SK-N-SH (cell line): ENCODE measurements at regions not wholly inside any gene's neighbourhood (a gene's known extent, or its start where the extent isn't known, plus 50 kb on each side); places are given as distances from the start of the nearest gene placed in this dataset.

ENCODE experiments used
- CTCF ChIA-PET: fragments of 300-600, 350-600 bp; formaldehyde crosslinking; extraction: SDS; loops from one replicate; lab custom pipeline; 2021; lab: Yijun Ruan, JAX
- POLR2A ChIA-PET: fragments of 350-600 bp; sonication (Branson Sonifier 250); formaldehyde crosslinking; extraction: SDS; loops from one replicate; lab custom pipeline; 2020; ENCODE audit warnings: antibody characterized with exemption, inconsistent platforms; lab: Yijun Ruan, JAX
- DNase-seq: peaks from one replicate; pipeline ENCODE4 v3.0.0; 2012
- H2AFZ ChIP-seq: fragments of 200-600 bp; sonication (generic); 2 replicates; pipeline ENCODE4 v1.8.1; 2016; ENCODE audit warnings: antibody characterized with exemption, mild to moderate bottlenecking, low read depth
- H3F3A ChIP-seq: fragments of 200-600 bp; sonication (generic); replicated peaks from 2 replicates; pipeline ENCODE3; 2016; ENCODE audit warnings: antibody characterized with exemption, mild to moderate bottlenecking; ENCODE audit not compliant: insufficient read depth
- H3K27ac ChIP-seq, 2 experiments: fragments of 200-500 bp in 1 of 2; fragments of 200-600 bp in 1 of 2; sonication (Bioruptor generic) in 1 of 2; sonication (generic), shearing (Covaris generic) in 1 of 2; 2 replicates each; pipeline versions ENCODE4 v1.5.1 to v1.6.1; 2014 to 2016; ENCODE audit warnings: low read depth in 2 of 2, inconsistent platforms in 1 of 2, low read length in 1 of 2, mild to moderate bottlenecking in 1 of 2, mixed read lengths in 1 of 2
- H3K27me3 ChIP-seq: fragments of 200-600 bp; sonication (generic), shearing (Covaris generic); 2 replicates; pipeline ENCODE4 v1.6.1; 2016; ENCODE audit warnings: mixed run types; ENCODE audit not compliant: insufficient read depth
- H3K36me3 ChIP-seq, 2 experiments: fragments of 200-500 bp in 1 of 2; fragments of 200-600 bp in 1 of 2; sonication (Bioruptor generic) in 1 of 2; sonication (generic) in 1 of 2; replicated peaks in 1 of 2; 2 replicates each; pipeline versions ENCODE3 to v1.5.1; 2014 to 2016; ENCODE audit warnings: low read length in 1 of 2, mild to moderate bottlenecking in 1 of 2; ENCODE audit not compliant: insufficient read depth in 2 of 2, control insufficient read depth in 1 of 2
- H3K4me1 ChIP-seq, 2 experiments: fragments of 200-500 bp in 1 of 2; fragments of 200-600 bp in 1 of 2; sonication (Bioruptor generic) in 1 of 2; sonication (generic), shearing (Covaris generic) in 1 of 2; 2 replicates each; pipeline versions ENCODE4 v1.5.1 to v1.6.1; 2014 to 2016; ENCODE audit warnings: low read depth in 1 of 2, low read length in 1 of 2, mixed run types in 1 of 2; ENCODE audit not compliant: insufficient read depth in 2 of 2, control insufficient read depth in 1 of 2
- H3K4me2 ChIP-seq: fragments of 200-600 bp; sonication (generic), shearing (Covaris generic); 2 replicates; pipeline ENCODE4 v1.6.1; 2017; ENCODE audit warnings: mixed run types
- H3K4me3 ChIP-seq, 2 experiments: fragments of 200-500 bp in 1 of 2; fragments of 200-600 bp in 1 of 2; sonication (Bioruptor generic) in 1 of 2; sonication (generic), shearing (Covaris generic) in 1 of 2; 2 replicates each; pipeline versions ENCODE4 v1.5.1 to v1.8.1; 2014 to 2016; ENCODE audit warnings: low read depth in 2 of 2, inconsistent platforms in 1 of 2, low read length in 1 of 2, mild to moderate bottlenecking in 1 of 2, mixed read lengths in 1 of 2, moderate library complexity in 1 of 2
- H3K79me2 ChIP-seq: fragments of 200-600 bp; sonication (generic); 2 replicates; pipeline ENCODE4 v1.8.1; 2017; ENCODE audit warnings: mild to moderate bottlenecking; ENCODE audit not compliant: insufficient read depth
- H3K9ac ChIP-seq: fragments of 200-600 bp; sonication (generic); 2 replicates; pipeline ENCODE4 v1.6.1; 2017; ENCODE audit warnings: mixed run types
- H3K9me2 ChIP-seq: fragments of 200-600 bp; sonication (generic); 2 replicates; pipeline ENCODE4 v1.6.1; 2017; ENCODE audit warnings: mixed run types
- H3K9me3 ChIP-seq: fragments of 200-600 bp; sonication (generic); 2 replicates; pipeline ENCODE4 v1.6.1; 2017; ENCODE audit warnings: mixed run types, mild to moderate bottlenecking, moderate library complexity
- H4K20me1 ChIP-seq: fragments of 200-600 bp; sonication (generic); 2 replicates; pipeline ENCODE4 v1.6.1; 2017; ENCODE audit warnings: mild to moderate bottlenecking, mixed run types; ENCODE audit not compliant: insufficient read depth
- CHD2 ChIP-seq: fragments of 150-350 bp; IDR thresholded peaks from 2 replicates; pipeline ENCODE4 v1.6.1; 2018; ENCODE audit warnings: low read length; ENCODE audit not compliant: partially characterized antibody
- EP300 ChIP-seq, 2 experiments: IDR thresholded peaks; 2 replicates each; pipeline versions ENCODE4 v1.4.0 to v1.6.1; 2012; ENCODE audit warnings: borderline replicate concordance in 1 of 2, low read depth in 1 of 2, low read length in 1 of 2
- EZH2phosphoT487 ChIP-seq: fragments of 200-600 bp; sonication (generic); IDR thresholded peaks from 2 replicates; pipeline ENCODE4 v1.6.1; 2017; ENCODE audit warnings: low read depth, mixed run types, mild to moderate bottlenecking, antibody characterized with exemption, moderate library complexity, borderline replicate concordance
- IRF3 ChIP-seq: fragments of 150-350 bp; IDR thresholded peaks from 2 replicates; pipeline ENCODE4 v1.6.1; 2016; ENCODE audit warnings: mild to moderate bottlenecking, low read depth, low read length
- MXI1 ChIP-seq: IDR thresholded peaks from 2 replicates; pipeline ENCODE4 v1.6.1; 2012; ENCODE audit warnings: mild to moderate bottlenecking, low read depth, low read length, improper control_type of control experiment
- PBX3 ChIP-seq: IDR thresholded peaks from 2 replicates; pipeline ENCODE4; 2012
- RAD21 ChIP-seq: IDR thresholded peaks from 2 replicates; pipeline ENCODE4 v1.6.1; 2012; ENCODE audit warnings: mild to moderate bottlenecking, low read length
- RXRA ChIP-seq: IDR thresholded peaks from 2 replicates; pipeline ENCODE4 v1.4.0; 2012; ENCODE audit warnings: low read depth, mild to moderate bottlenecking, borderline replicate concordance
- SMC3 ChIP-seq: IDR thresholded peaks from 2 replicates; pipeline ENCODE4 v1.6.1; 2012; ENCODE audit warnings: low read depth, low read length, improper control_type of control experiment
- TCF12 ChIP-seq: IDR thresholded peaks from 2 replicates; pipeline ENCODE4 v1.4.0; 2012
- TEAD4 ChIP-seq: IDR thresholded peaks from 2 replicates; pipeline ENCODE4 v1.4.0; 2012; ENCODE audit warnings: mild to moderate bottlenecking, borderline replicate concordance; ENCODE audit not compliant: insufficient read depth
- USF1 ChIP-seq: IDR thresholded peaks from 2 replicates; pipeline ENCODE4 v1.4.0; 2012; ENCODE audit warnings: low read depth, borderline replicate concordance
- USF2 ChIP-seq: fragments of 150-350 bp; IDR thresholded peaks from 2 replicates; pipeline ENCODE4 v1.6.1; 2017; ENCODE audit warnings: antibody characterized with exemption, low read length, low read depth, borderline replicate concordance
- ZBTB33 ChIP-seq: IDR thresholded peaks from 2 replicates; pipeline ENCODE4 v1.4.0; 2012; ENCODE audit warnings: low read depth, borderline replicate concordance
- WGBS: methylation state at CpG from one replicate; pipeline ENCODE4 v1.1.6; 2017; ENCODE audit warnings: low lambda C conversion rate; 5-methylcytosine and 5-hydroxymethylcytosine counted together

- DNase-seq = no peak
- Histone ChIP-seq H3K79me2 (no peaks in the 10 kb centered on the region), H4K20me1 (no peaks in the 10 kb centered on the region), H3F3A (no peaks in the 10 kb centered on the region), H3K27ac (no peak overlapping the region), H3K4me3 (no peak overlapping the region)
- CTCF ChIA-PET = no interaction called here
- TF ChIP-seq IRF3 (no peak), USF1 (no peak), MXI1 (no peak), USF2 (no peak), CHD2 (no peak), TEAD4 (no peak), TCF12 (no peak), EP300 (IDR thresholded peaks at IDR 0.05; ENCODE audit: borderline replicate concordance in 1 of 2, low read depth in 1 of 2, low read length in 1 of 2) (no peak), SMC3 (no peak)
- TF ChIP-seq, all 33 proteins: peak for 0
- no peak overlapping the region for H3K4me2 ChIP-seq
- POLR2A ChIA-PET = no interaction called here
- no peaks in the 10 kb centered on the region for H3K9me3 ChIP-seq
- H2AFZ ChIP-seq = no peak overlapping the region
- H3K4me1 ChIP-seq = peaks cover 0 to 3% of the 10 kb centered on the region in 2 experiments; a peak in 1 of 4 replicates
- no peaks in the 10 kb centered on the region for H3K36me3 ChIP-seq
- no peaks in the 10 kb centered on the region for H3K9me2 ChIP-seq
- H3K27me3 ChIP-seq = peaks cover 6% of the 10 kb centered on the region; the same call in 1 of the 2 replicates
- no peak overlapping the region for H3K9ac ChIP-seq
Observed at GRCh38 chr2:204049635-204050034, 113.1 kb downstream of the ICOS start.

- H3K27me3 ChIP-seq = peaks cover 6% of the 10 kb centered on the region; the same call in 1 of the 2 replicates
- ChIA-PET CTCF (interaction anchor here (0.6 to 2.2 kb wide), 5 partner anchors 9 to 993 kb away, joined by 3 to 11 read pairs (median 3); no protein-coding TSS in a partner anchor), POLR2A (no interaction called here)
- H4K20me1 ChIP-seq = no peaks in the 10 kb centered on the region
- DNase-seq = no peak
- H3K9me3 ChIP-seq = no peaks in the 10 kb centered on the region
- no peaks in the 10 kb centered on the region for H3K9me2 ChIP-seq
- H3K79me2 ChIP-seq = no peaks in the 10 kb centered on the region
- H3K9ac ChIP-seq = no peak overlapping the region
- WGBS = 18% methylated on average over 5 of the region's 5 CpGs
- H3K36me3 ChIP-seq = no peaks in the 10 kb centered on the region
- no peak overlapping the region for H2AFZ ChIP-seq
- no peak overlapping the region for H3K4me2 ChIP-seq
- TF ChIP-seq PBX3 (no peak), EZH2phosphoT487 (no peak), RAD21 (no peak), ZBTB33 (no peak), USF2 (no peak), RXRA (no peak)
- H3K4me1 ChIP-seq = peaks cover 0 to 3% of the 10 kb centered on the region in 2 experiments; a peak in 1 of 4 replicates
- H3K27ac ChIP-seq = no peak overlapping the region
- H3K4me3 ChIP-seq = no peak overlapping the region
- H3F3A ChIP-seq = no peaks in the 10 kb centered on the region
Observed at GRCh38 chr2:204050681-204051080, 114.1 kb downstream of the ICOS start.
